Vagina (tissue), 2 donors: ENCODE measurements at regions not wholly inside any gene's neighbourhood (a gene's known extent, or its start where the extent isn't known, plus 50 kb on each side); places are given as distances from the start of the nearest gene placed in this dataset.

Experiments
- CTCF ChIP-seq, 3 experiments: fragments of 450-650 bp in 2 of 3; fragments of 200-600 bp in 1 of 3; sonication (generic) in 1 of 3; IDR thresholded peaks; one replicate each; pipeline ENCODE4 v1.5.1; 2017 to 2019; ENCODE audit warnings: antibody characterized with exemption in 3 of 3, mild to moderate bottlenecking in 2 of 3, moderate library complexity in 2 of 3
- POLR2A ChIP-seq, 2 donors: fragments of 450-650 bp; IDR thresholded peaks; one replicate each; pipeline ENCODE4 v1.6.1; 2017; ENCODE audit warnings: antibody characterized with exemption in 2 of 2, mild to moderate bottlenecking in 2 of 2, moderate library complexity in 2 of 2
- POLR2AphosphoS5 ChIP-seq, 2 donors: sonication (generic); formaldehyde crosslinking; IDR thresholded peaks; one replicate each; pipeline ENCODE4 v1.9.0; 2017; ENCODE audit warnings: antibody characterized with exemption in 2 of 2, mild to moderate bottlenecking in 2 of 2, low read depth in 1 of 2; ENCODE audit not compliant: insufficient read depth in 1 of 2

GRCh38 chr21:19141511-19141910 is 737.9 kb upstream of the TMPRSS15 start:
- TF ChIP-seq POLR2AphosphoS5 (IDR thresholded peaks at IDR 0.05; ENCODE audit: insufficient read depth in 1 of 2, low read depth in 1 of 2) = no peak
- TF ChIP-seq POLR2A (IDR thresholded peaks at IDR 0.05) = no peak
- TF ChIP-seq CTCF (IDR thresholded peaks at IDR 0.05) = no peak
